VCaP (cell line): ENCODE measurements at regions not wholly inside any gene's neighbourhood (a gene's known extent, or its start where the extent isn't known, plus 50 kb on each side); places are given as distances from the start of the nearest gene placed in this dataset.

Experiments used
- H3K27ac ChIP-seq: fragments of 450-650 bp; 2 replicates; pipeline ENCODE4 v1.5.1; 2017
- TF ChIP-seq, protein P1 (sequence below): fragments of 450-650 bp; conservative IDR thresholded peaks from 2 replicates; pipeline ENCODE4 v1.5.1; 2017; ENCODE audit warnings: mild to moderate bottlenecking, moderate library complexity

DNA sequence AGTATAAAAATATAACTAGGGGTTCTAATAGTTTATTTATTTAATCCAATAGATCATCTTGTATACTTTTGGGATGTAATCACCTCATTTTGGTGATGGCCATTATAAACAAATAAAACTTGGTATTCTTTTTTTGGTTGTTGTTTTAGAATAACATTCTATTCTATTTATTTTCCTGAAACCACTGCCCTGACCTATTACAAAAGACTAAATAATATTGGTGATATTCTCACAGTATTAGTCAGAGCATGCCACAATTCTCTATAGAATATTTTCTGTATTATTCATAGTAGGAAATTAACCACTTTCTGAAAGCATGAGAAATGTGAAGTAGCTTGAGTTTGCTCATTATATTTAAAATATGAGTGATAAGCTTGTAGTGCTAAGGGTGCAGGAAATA lies 54.1 kb upstream of the LRRC7 start:
- no peak overlapping the region for H3K27ac ChIP-seq
- TF ChIP-seq, protein P1, sequence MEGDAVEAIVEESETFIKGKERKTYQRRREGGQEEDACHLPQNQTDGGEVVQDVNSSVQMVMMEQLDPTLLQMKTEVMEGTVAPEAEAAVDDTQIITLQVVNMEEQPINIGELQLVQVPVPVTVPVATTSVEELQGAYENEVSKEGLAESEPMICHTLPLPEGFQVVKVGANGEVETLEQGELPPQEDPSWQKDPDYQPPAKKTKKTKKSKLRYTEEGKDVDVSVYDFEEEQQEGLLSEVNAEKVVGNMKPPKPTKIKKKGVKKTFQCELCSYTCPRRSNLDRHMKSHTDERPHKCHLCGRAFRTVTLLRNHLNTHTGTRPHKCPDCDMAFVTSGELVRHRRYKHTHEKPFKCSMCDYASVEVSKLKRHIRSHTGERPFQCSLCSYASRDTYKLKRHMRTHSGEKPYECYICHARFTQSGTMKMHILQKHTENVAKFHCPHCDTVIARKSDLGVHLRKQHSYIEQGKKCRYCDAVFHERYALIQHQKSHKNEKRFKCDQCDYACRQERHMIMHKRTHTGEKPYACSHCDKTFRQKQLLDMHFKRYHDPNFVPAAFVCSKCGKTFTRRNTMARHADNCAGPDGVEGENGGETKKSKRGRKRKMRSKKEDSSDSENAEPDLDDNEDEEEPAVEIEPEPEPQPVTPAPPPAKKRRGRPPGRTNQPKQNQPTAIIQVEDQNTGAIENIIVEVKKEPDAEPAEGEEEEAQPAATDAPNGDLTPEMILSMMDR: no peak
